LNCaP clone FGC (cell line): ENCODE measurements at regions not wholly inside any gene's neighbourhood (a gene's known extent, or its start where the extent isn't known, plus 50 kb on each side); places are given as distances from the start of the nearest gene placed in this dataset.
"Not testable (repeated sequence)": the region's sequence is repeated elsewhere in the genome, so short reads cannot be mapped to it uniquely, and the experiment has no call there.

Experiments
- DNase-seq: peaks from one replicate; pipeline ENCODE4 v3.0.0-alpha.2; 2011; ENCODE audit warnings: low read depth
- H3K4me3 ChIP-seq: 2 replicates; pipeline ENCODE4 v1.5.1; 2011; ENCODE audit warnings: mild to moderate bottlenecking, low read depth, low read length, control low read depth
- CTCF ChIP-seq: IDR thresholded peaks from 2 replicates; pipeline ENCODE4 v1.5.1; 2012; ENCODE audit warnings: mild to moderate bottlenecking; ENCODE audit not compliant: control insufficient read depth, insufficient read depth; ENCODE audit errors: extremely low read depth

GRCh38 chrX:63424063-63424462 is 72.9 kb upstream of the SPIN4 start:
- TF ChIP-seq CTCF: no peak
- no peak overlapping the region for H3K4me3 ChIP-seq
- DNase-seq: no peak

GRCh38 chrX:63421411-63421810 is 70.3 kb upstream of the SPIN4 start:
- no peak for TF ChIP-seq CTCF
- H3K4me3 ChIP-seq: no peak overlapping the region
- no peak for DNase-seq

- H3K4me3 ChIP-seq: no peak overlapping the region
- no peak for TF ChIP-seq CTCF
- no peak for DNase-seq
Observed at GRCh38 chrX:63418211-63418610, 67.1 kb upstream of the SPIN4 start.

- no peak overlapping the region for H3K4me3 ChIP-seq
- DNase-seq: no peak
- TF ChIP-seq CTCF: no peak
Observed at GRCh38 chrX:63417649-63418048, 66.5 kb upstream of the SPIN4 start.

- H3K4me3 ChIP-seq: not testable (repeated sequence)
Observed at GRCh38 chrX:63409934-63410333, 58.8 kb upstream of the SPIN4 start.

GRCh38 chrX:63408050-63408449 is 56.9 kb upstream of the SPIN4 start:
- TF ChIP-seq CTCF: no peak
- H3K4me3 ChIP-seq: no peak overlapping the region
- DNase-seq: no peak

More at GRCh38 chrX:63409934-63410333, 58.8 kb upstream of the SPIN4 start:
- not testable (repeated sequence) for DNase-seq

- DNase-seq: no peak
- no peak for TF ChIP-seq CTCF
- no peak overlapping the region for H3K4me3 ChIP-seq
Observed at GRCh38 chrX:63404332-63404731, 53.2 kb upstream of the SPIN4 start.
